ENCODE measurements at regions not wholly inside any gene's neighbourhood (a gene's known extent, or its start where the extent isn't known, plus 50 kb on each side); places are given as distances from the start of the nearest gene placed in this dataset.

DNA sequence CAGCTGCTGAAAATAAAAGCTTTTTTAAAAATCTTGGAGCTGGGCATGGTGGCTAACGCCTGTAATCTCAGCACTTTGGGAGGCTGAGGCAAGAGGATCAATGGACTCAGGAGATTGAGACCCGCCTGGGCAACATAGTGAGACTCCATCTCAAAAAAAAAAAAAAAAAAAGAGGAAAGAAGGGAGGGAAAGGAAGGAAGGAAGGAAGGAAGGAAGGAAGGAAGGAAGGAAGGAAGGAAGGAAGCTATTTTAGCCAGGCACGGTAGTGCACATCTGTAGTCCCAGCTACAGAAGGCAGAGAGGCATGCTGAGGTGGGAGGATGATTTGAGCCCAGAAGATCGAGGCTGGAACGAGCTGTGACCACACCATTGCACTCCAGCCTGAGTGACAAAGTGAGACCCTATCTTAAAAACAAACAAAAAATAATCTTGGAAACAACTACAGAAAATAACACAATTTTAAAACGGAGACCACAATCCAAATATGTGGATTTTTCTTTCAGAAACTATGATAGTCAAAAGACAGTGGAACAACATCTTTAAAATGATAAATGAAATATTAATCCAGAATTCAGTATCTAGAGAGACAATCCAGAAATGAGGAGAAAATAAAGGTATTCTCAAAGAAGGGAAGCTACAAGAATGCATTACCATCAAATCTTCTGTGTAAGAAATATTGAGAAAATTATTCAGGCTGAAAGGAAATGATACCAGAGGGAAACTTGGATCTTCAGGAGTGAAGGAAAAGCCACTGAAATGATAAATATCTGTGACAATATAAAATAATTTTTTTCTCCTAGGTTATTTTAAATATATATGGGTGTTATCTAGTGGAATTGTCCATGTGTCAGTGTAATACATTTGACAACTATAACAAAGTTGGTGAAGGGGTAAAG is 182.0 kb downstream of the GPX5 start:
- TF ChIP-seq CTCF (IDR thresholded peaks at IDR 0.05) (no peak), POLR2AphosphoS5 (IDR thresholded peaks at IDR 0.05; ENCODE audit: insufficient read depth in 1 of 2, low read depth in 1 of 2) (no peak)
